ENCODE measurements at regions not wholly inside any gene's neighbourhood (a gene's known extent, or its start where the extent isn't known, plus 50 kb on each side); places are given as distances from the start of the nearest gene placed in this dataset.

DNA sequence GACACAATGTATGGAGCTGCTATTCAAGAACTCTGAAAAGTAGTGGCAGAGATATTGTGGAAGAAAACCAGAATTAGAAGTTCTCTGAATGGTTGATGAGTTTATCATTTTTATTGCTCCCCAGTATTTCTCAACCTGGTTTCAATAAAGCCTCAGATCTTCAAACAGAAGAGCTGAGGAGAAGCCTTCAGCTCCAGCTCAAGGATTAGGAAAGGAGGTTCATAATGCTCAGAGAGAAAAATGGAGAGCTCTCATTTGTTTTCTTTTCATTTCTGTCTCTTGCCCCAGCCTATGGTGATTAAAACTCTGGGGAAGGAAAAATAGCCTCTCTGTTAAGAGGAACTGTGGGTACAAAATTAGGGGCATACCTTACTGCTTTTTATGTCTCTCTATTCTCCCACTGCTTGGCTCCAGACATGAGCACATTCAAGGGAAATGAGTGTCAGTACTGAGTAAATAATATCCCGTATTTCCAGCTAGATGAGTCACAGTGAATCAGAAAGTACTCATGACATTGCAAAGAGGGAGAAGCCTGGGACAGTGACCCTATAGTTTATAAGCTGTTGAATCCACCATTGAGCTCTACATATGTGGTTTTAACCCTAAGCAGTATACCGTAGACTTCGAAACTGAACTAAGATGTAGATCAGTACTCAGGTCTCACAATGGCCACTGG, 138.1 kb downstream of the EMB start:
- no peaks in the 10 kb centered on the region for H3K27me3 ChIP-seq (ENCODE audit: low read depth, low read length)
- no peaks in the 10 kb centered on the region for H3K9me3 ChIP-seq (ENCODE audit: insufficient read depth, low read length)
- H3K79me2 ChIP-seq (ENCODE audit: low read length): no peaks in the 10 kb centered on the region
- H3K4me2 ChIP-seq (ENCODE audit: low read length): no peak overlapping the region
- H3K4me3 ChIP-seq (ENCODE audit: low read length): no peak overlapping the region
- TF ChIP-seq, protein P1, sequence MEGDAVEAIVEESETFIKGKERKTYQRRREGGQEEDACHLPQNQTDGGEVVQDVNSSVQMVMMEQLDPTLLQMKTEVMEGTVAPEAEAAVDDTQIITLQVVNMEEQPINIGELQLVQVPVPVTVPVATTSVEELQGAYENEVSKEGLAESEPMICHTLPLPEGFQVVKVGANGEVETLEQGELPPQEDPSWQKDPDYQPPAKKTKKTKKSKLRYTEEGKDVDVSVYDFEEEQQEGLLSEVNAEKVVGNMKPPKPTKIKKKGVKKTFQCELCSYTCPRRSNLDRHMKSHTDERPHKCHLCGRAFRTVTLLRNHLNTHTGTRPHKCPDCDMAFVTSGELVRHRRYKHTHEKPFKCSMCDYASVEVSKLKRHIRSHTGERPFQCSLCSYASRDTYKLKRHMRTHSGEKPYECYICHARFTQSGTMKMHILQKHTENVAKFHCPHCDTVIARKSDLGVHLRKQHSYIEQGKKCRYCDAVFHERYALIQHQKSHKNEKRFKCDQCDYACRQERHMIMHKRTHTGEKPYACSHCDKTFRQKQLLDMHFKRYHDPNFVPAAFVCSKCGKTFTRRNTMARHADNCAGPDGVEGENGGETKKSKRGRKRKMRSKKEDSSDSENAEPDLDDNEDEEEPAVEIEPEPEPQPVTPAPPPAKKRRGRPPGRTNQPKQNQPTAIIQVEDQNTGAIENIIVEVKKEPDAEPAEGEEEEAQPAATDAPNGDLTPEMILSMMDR (IDR thresholded peaks at IDR 0.05; ENCODE audit: low read depth, low read length): no peak
- no peak for TF ChIP-seq EZH2phosphoT487 (IDR thresholded peaks at IDR 0.05; ENCODE audit: low read depth)
- H3K36me3 ChIP-seq (replicated peaks; ENCODE audit: low read depth, low read length): no peaks in the 10 kb centered on the region
- no peaks in the 10 kb centered on the region for H4K20me1 ChIP-seq (ENCODE audit: insufficient read depth, low read length)
- no peak overlapping the region for H3K27ac ChIP-seq (ENCODE audit: low read length)
- no peak overlapping the region for H2AFZ ChIP-seq (ENCODE audit: low read depth, low read length)
- no peak overlapping the region for H3K9ac ChIP-seq (ENCODE audit: low read length)
- no peaks in the 10 kb centered on the region for H3K4me1 ChIP-seq (ENCODE audit: low read length)

DNA sequence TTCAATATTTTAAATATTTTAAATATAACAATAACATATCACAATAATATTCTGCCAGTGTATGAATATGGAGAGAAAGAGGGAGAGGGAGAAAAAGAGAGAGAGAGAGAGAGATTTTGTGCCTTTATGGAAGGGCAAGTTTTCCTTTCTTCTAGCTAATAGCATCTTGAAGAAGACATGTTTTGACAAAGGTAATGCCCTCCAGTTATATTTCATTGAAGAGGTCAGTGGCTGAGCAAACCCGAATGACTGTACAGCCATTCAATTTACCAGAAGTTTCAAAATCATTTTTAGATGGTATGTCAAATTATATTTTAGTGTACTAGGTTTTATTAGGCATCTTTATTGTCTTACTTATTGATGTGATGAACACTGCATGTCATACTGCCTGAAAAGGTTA, 139.3 kb downstream of the EMB start:
- no peak overlapping the region for H3K4me2 ChIP-seq (ENCODE audit: low read length)
- no peaks in the 10 kb centered on the region for H3K36me3 ChIP-seq (replicated peaks; ENCODE audit: low read depth, low read length)
- H2AFZ ChIP-seq (ENCODE audit: low read depth, low read length): no peak overlapping the region
- no peaks in the 10 kb centered on the region for H3K4me1 ChIP-seq (ENCODE audit: low read length)
- H3K4me3 ChIP-seq (ENCODE audit: low read length): no peak overlapping the region
- H4K20me1 ChIP-seq (ENCODE audit: insufficient read depth, low read length): no peaks in the 10 kb centered on the region
- no peak for TF ChIP-seq EZH2phosphoT487 (IDR thresholded peaks at IDR 0.05; ENCODE audit: low read depth)
- TF ChIP-seq, protein P1 (IDR thresholded peaks at IDR 0.05; ENCODE audit: low read depth, low read length): no peak
- H3K27ac ChIP-seq (ENCODE audit: low read length): no peak overlapping the region
- no peak overlapping the region for H3K9ac ChIP-seq (ENCODE audit: low read length)
- H3K79me2 ChIP-seq (ENCODE audit: low read length): no peaks in the 10 kb centered on the region
- no peaks in the 10 kb centered on the region for H3K27me3 ChIP-seq (ENCODE audit: low read depth, low read length)
- H3K9me3 ChIP-seq (ENCODE audit: insufficient read depth, low read length): no peaks in the 10 kb centered on the region

DNA sequence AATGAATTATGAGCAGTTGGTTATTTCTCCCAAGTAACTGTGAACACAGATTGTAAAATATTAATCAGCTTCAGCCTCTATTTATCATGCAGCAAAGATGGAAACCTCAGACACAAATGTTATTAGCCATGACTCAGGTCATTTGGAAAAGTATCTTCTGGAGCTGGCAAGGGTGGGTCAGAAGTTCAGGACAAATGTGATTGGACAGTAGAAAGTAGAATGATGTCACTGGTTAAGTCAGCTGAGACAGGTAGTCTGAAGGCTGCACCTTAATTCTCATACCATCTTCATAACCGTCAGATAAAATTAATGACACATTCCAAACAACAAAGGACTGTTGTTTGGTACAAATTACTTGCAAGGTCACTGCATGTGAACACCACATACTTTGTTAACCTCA, 140.2 kb downstream of the EMB start:
- Histone ChIP-seq H3K9me3 (ENCODE audit: insufficient read depth, low read length) (no peaks in the 10 kb centered on the region), H2AFZ (ENCODE audit: low read depth, low read length) (no peak overlapping the region), H3K4me2 (ENCODE audit: low read length) (no peak overlapping the region), H3K79me2 (ENCODE audit: low read length) (no peaks in the 10 kb centered on the region), H3K27ac (ENCODE audit: low read length) (no peak overlapping the region), H3K27me3 (ENCODE audit: low read depth, low read length) (no peaks in the 10 kb centered on the region), H3K36me3 (replicated peaks; ENCODE audit: low read depth, low read length) (no peaks in the 10 kb centered on the region), H4K20me1 (ENCODE audit: insufficient read depth, low read length) (no peaks in the 10 kb centered on the region), H3K4me3 (ENCODE audit: low read length) (no peak overlapping the region), H3K9ac (ENCODE audit: low read length) (no peak overlapping the region), H3K4me1 (ENCODE audit: low read length) (no peaks in the 10 kb centered on the region)
- TF ChIP-seq EZH2phosphoT487 (IDR thresholded peaks at IDR 0.05; ENCODE audit: low read depth): no peak
- TF ChIP-seq, protein P1 (IDR thresholded peaks at IDR 0.05; ENCODE audit: low read depth, low read length): no peak

DNA sequence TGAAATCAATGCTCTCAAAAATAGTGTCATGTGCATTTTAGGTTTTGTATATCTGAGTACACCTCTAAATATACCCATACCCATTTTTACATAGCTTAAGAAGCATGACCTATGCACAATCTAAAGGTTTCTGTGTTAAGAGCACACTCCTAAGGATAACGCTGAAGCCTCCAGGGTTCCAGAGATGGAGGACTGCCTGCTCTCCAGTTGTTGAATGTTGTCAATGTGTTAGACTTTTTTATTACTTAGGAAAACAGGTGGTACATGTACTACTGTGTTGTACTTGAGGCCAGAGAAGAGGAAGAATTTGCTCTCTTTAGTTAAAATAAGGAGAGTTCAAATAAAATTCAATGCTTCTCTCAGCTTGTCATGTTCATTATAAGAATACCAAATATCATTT, 141.2 kb downstream of the EMB start:
- H3K79me2 ChIP-seq (ENCODE audit: low read length): no peaks in the 10 kb centered on the region
- H3K4me1 ChIP-seq (ENCODE audit: low read length): no peaks in the 10 kb centered on the region
- no peak overlapping the region for H3K27ac ChIP-seq (ENCODE audit: low read length)
- H3K9ac ChIP-seq (ENCODE audit: low read length): no peak overlapping the region
- no peaks in the 10 kb centered on the region for H4K20me1 ChIP-seq (ENCODE audit: insufficient read depth, low read length)
- H3K9me3 ChIP-seq (ENCODE audit: insufficient read depth, low read length): no peaks in the 10 kb centered on the region
- H3K4me3 ChIP-seq (ENCODE audit: low read length): no peak overlapping the region
- no peaks in the 10 kb centered on the region for H3K27me3 ChIP-seq (ENCODE audit: low read depth, low read length)
- H3K36me3 ChIP-seq (replicated peaks; ENCODE audit: low read depth, low read length): no peaks in the 10 kb centered on the region
- H3K4me2 ChIP-seq (ENCODE audit: low read length): no peak overlapping the region
- no peak for TF ChIP-seq EZH2phosphoT487 (IDR thresholded peaks at IDR 0.05; ENCODE audit: low read depth)
- TF ChIP-seq, protein P1 (IDR thresholded peaks at IDR 0.05; ENCODE audit: low read depth, low read length): no peak
- no peak overlapping the region for H2AFZ ChIP-seq (ENCODE audit: low read depth, low read length)
